ENCODE measurements at regions not wholly inside any gene's neighbourhood (a gene's known extent, or its start where the extent isn't known, plus 50 kb on each side); places are given as distances from the start of the nearest gene placed in this dataset.

DNA sequence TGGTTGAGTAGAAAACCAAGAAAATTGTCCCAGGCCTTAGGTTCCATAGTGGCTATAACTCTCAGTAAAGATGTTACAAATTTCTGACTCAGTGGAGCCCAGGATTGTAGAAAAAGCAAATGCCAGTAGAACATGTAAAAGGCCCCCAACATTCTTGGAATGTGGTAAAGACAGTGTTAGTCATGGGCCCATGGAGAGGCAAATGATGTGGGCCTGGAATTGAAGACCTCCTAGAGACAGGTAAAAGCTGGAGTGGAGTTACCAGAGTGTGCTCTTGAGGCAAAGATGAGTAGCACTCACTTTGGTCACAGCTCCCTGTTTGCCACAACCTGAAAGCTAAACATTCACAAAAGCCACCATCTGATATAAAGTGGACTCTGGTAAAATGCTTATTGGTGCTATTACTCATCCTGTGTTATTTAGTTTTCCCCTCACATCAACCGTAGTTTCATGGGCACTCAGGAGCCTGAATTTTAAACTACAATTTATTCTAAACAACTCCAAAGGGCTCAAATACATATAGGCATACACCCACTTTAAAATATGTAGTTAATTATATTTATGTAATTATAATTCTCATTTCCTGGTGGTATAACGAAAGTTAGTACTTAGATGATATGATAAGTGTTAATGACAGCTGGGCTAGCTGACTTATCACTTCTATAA lies 359.6 kb upstream of the NECTIN3 start:
- TF ChIP-seq CTCF (conservative IDR thresholded peaks at IDR 0.05) (no peak), ZFX (IDR thresholded peaks at IDR 0.05) (no peak)
